ENCODE measurements at regions not wholly inside any gene's neighbourhood (a gene's known extent, or its start where the extent isn't known, plus 50 kb on each side); places are given as distances from the start of the nearest gene placed in this dataset.

- in situ Hi-C loops (cut with MboI; ENCODE audit: low pct_unique_long_range_greater_than_20kb, low sequenced_read_pairs, unreplicated experiment): no loop called here
- DNase-seq (ENCODE audit: low spot score): no peak
- TF ChIP-seq, protein P1, sequence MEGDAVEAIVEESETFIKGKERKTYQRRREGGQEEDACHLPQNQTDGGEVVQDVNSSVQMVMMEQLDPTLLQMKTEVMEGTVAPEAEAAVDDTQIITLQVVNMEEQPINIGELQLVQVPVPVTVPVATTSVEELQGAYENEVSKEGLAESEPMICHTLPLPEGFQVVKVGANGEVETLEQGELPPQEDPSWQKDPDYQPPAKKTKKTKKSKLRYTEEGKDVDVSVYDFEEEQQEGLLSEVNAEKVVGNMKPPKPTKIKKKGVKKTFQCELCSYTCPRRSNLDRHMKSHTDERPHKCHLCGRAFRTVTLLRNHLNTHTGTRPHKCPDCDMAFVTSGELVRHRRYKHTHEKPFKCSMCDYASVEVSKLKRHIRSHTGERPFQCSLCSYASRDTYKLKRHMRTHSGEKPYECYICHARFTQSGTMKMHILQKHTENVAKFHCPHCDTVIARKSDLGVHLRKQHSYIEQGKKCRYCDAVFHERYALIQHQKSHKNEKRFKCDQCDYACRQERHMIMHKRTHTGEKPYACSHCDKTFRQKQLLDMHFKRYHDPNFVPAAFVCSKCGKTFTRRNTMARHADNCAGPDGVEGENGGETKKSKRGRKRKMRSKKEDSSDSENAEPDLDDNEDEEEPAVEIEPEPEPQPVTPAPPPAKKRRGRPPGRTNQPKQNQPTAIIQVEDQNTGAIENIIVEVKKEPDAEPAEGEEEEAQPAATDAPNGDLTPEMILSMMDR (IDR thresholded peaks at IDR 0.05; ENCODE audit: extremely low read depth, insufficient read depth, missing control alignments): no peak
Observed at GRCh38 chr20:55449091-55449490, 556.2 kb downstream of the CBLN4 start.

GRCh38 chr20:55446301-55446700, 559.0 kb downstream of the CBLN4 start:
- in situ Hi-C loops (cut with MboI; ENCODE audit: low pct_unique_long_range_greater_than_20kb, low sequenced_read_pairs, unreplicated experiment): no loop called here
- DNase-seq (ENCODE audit: low spot score): no peak
- TF ChIP-seq, protein P1 (IDR thresholded peaks at IDR 0.05; ENCODE audit: extremely low read depth, insufficient read depth, missing control alignments): no peak

- TF ChIP-seq, protein P1 (IDR thresholded peaks at IDR 0.05; ENCODE audit: extremely low read depth, insufficient read depth, missing control alignments): no peak
- in situ Hi-C loops (cut with MboI; ENCODE audit: low pct_unique_long_range_greater_than_20kb, low sequenced_read_pairs, unreplicated experiment): no loop called here
Observed at GRCh38 chr20:55439070-55439469, 566.2 kb downstream of the CBLN4 start.

DNA sequence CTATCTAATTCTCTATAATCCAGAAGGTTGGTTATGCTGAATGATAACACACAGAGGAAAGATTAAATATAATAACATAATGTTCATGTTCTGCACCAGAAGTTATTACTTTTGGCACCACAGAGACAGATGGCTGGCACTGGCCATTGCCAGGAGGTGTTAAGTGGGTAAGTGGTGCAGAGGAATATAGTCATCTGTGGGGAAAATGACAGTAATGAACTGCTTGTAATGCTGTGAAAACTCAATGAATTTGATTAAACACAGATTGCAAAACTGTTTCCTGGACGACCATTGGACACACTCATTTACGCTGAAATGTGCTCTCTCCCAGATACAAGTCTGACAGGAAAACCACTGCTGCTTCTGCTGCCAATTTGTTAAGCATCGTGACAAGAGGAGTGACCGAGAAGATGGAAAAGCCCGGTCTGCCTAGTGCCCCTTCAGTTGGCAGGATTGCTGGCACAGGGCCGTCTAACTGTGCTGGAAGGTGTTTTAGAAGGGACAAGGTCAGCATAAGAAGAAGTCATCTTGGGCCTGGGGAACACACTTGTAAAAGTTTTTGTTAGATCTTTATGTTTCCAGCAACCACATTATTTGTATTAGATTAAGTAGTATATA, 567.4 kb downstream of the CBLN4 start:
- DNase-seq (ENCODE audit: low spot score): no peak
- TF ChIP-seq, protein P1 (IDR thresholded peaks at IDR 0.05; ENCODE audit: extremely low read depth, insufficient read depth, missing control alignments): no peak
- in situ Hi-C loops (cut with MboI; ENCODE audit: low pct_unique_long_range_greater_than_20kb, low sequenced_read_pairs, unreplicated experiment): no loop called here

More at GRCh38 chr20:55439070-55439469, 566.2 kb downstream of the CBLN4 start:
- no peak for DNase-seq (ENCODE audit: low spot score)

- TF ChIP-seq, protein P1 (IDR thresholded peaks at IDR 0.05; ENCODE audit: extremely low read depth, insufficient read depth, missing control alignments): no peak
- no peak for DNase-seq (ENCODE audit: low spot score)
- in situ Hi-C loops (cut with MboI; ENCODE audit: low pct_unique_long_range_greater_than_20kb, low sequenced_read_pairs, unreplicated experiment): no loop called here
Observed at GRCh38 chr20:55424968-55425367, 580.4 kb downstream of the CBLN4 start.

DNA sequence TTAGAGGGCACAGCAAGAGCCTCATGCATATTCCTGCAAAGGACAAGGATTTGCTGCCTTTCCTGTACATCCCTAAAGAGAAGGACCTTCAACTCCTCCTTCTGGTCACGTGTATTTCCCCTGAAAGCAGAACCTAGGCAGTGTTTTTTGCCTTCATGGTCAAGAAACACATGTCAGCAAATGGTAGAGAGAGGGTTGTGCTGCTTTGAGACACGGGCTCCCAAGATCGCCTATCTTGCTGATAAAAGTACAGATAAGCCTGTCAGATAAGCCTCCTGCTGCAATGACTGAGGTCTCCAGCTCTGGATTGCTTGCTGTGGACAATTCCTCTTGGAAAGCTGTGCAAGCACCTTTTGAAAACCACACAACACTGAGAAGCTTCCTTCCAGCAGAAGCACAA, 580.8 kb downstream of the CBLN4 start:
- in situ Hi-C loops (cut with MboI; ENCODE audit: low pct_unique_long_range_greater_than_20kb, low sequenced_read_pairs, unreplicated experiment): no loop called here
- TF ChIP-seq, protein P1 (IDR thresholded peaks at IDR 0.05; ENCODE audit: extremely low read depth, insufficient read depth, missing control alignments): no peak
- no peak for DNase-seq (ENCODE audit: low spot score)

Measured in GM13977 (cell line).